ENCODE measurements at regions not wholly inside any gene's neighbourhood (a gene's known extent, or its start where the extent isn't known, plus 50 kb on each side); places are given as distances from the start of the nearest gene placed in this dataset.

- Histone ChIP-seq H4K20me1 (ENCODE audit: control insufficient read depth, extremely low read depth, insufficient read depth, low read length) (no peaks in the 10 kb centered on the region), H3K9me3 (ENCODE audit: control insufficient read depth, low read depth, low read length) (no peaks in the 10 kb centered on the region), H3K4me2 (ENCODE audit: control insufficient read depth, extremely low read depth, insufficient read depth, low read depth, low read length) (no peak overlapping the region), H2AFZ (ENCODE audit: control insufficient read depth, low read length) (no peak overlapping the region), H3K4me3 (ENCODE audit: control insufficient read depth in 2 of 3, extremely low read depth in 1 of 3, insufficient read depth in 2 of 3, low read depth in 1 of 3, low read length in 3 of 3) (no peak overlapping the region), H3K27ac (ENCODE audit: control insufficient read depth, insufficient read depth, low read length) (no peak overlapping the region), H3K4me1 (ENCODE audit: control insufficient read depth, extremely low read depth, insufficient read depth, low read length) (no peaks in the 10 kb centered on the region), H3K36me3 (ENCODE audit: control insufficient read depth in 2 of 2, extremely low read depth in 1 of 2, insufficient read depth in 2 of 2, low read length in 2 of 2) (no peaks in the 10 kb centered on the region), H3K79me2 (ENCODE audit: control insufficient read depth, insufficient read depth, low read length) (no peaks in the 10 kb centered on the region), H3K9ac (ENCODE audit: control insufficient read depth, extremely low read depth, insufficient read depth, low read length) (no peak overlapping the region), H3K9me1 (ENCODE audit: control insufficient read depth, extremely low read depth, insufficient read depth, low read length) (no peaks in the 10 kb centered on the region), H3K27me3 (ENCODE audit: control insufficient read depth, extremely low read depth, insufficient read depth, low read length) (no peaks in the 10 kb centered on the region)
- dilution Hi-C loops (cut with MboI; ENCODE audit: extremely low pct_ligation_motif_present, low sequenced_read_pairs), result no loop called here
- no peak for FAIRE-seq
- no peak for DNase-seq (ENCODE audit: low read depth, low spot score)
- TF ChIP-seq EZH2 (IDR thresholded peaks at IDR 0.05; ENCODE audit: low read length) (no peak), CTCF (optimal IDR thresholded peaks at IDR 0.05 in 1 of 3, IDR thresholded peaks at IDR 0.05 in 1 of 3, conservative IDR thresholded peaks at IDR 0.05 in 1 of 3; ENCODE audit: extremely low read depth in 1 of 3, insufficient read depth in 2 of 3, low read length in 3 of 3) (no peak)
Observed at GRCh38 chr9:107685376-107685775, 195.8 kb upstream of the KLF4 start.

- FAIRE-seq (no peak), DNase-seq (ENCODE audit: low read depth, low spot score) (no peak)
- H4K20me1 ChIP-seq (ENCODE audit: control insufficient read depth, extremely low read depth, insufficient read depth, low read length), result no peaks in the 10 kb centered on the region
- no peak overlapping the region for H3K27ac ChIP-seq (ENCODE audit: control insufficient read depth, insufficient read depth, low read length)
- no peaks in the 10 kb centered on the region for H3K4me1 ChIP-seq (ENCODE audit: control insufficient read depth, extremely low read depth, insufficient read depth, low read length)
- no peak for TF ChIP-seq CTCF (optimal IDR thresholded peaks at IDR 0.05 in 1 of 3, IDR thresholded peaks at IDR 0.05 in 1 of 3, conservative IDR thresholded peaks at IDR 0.05 in 1 of 3; ENCODE audit: extremely low read depth in 1 of 3, insufficient read depth in 2 of 3, low read length in 3 of 3)
- TF ChIP-seq EZH2 (IDR thresholded peaks at IDR 0.05; ENCODE audit: low read length), result no peak
- H2AFZ ChIP-seq (ENCODE audit: control insufficient read depth, low read length), result no peak overlapping the region
- no peaks in the 10 kb centered on the region for H3K9me3 ChIP-seq (ENCODE audit: control insufficient read depth, low read depth, low read length)
- H3K4me2 ChIP-seq (ENCODE audit: control insufficient read depth, extremely low read depth, insufficient read depth, low read depth, low read length), result no peak overlapping the region
- dilution Hi-C loops (cut with MboI; ENCODE audit: extremely low pct_ligation_motif_present, low sequenced_read_pairs), result no loop called here
- no peaks in the 10 kb centered on the region for H3K79me2 ChIP-seq (ENCODE audit: control insufficient read depth, insufficient read depth, low read length)
- no peaks in the 10 kb centered on the region for H3K36me3 ChIP-seq (ENCODE audit: control insufficient read depth in 2 of 2, extremely low read depth in 1 of 2, insufficient read depth in 2 of 2, low read length in 2 of 2)
- H3K9me1 ChIP-seq (ENCODE audit: control insufficient read depth, extremely low read depth, insufficient read depth, low read length), result no peaks in the 10 kb centered on the region
- H3K9ac ChIP-seq (ENCODE audit: control insufficient read depth, extremely low read depth, insufficient read depth, low read length), result no peak overlapping the region
- H3K4me3 ChIP-seq (ENCODE audit: control insufficient read depth in 2 of 3, extremely low read depth in 1 of 3, insufficient read depth in 2 of 3, low read depth in 1 of 3, low read length in 3 of 3), result no peak overlapping the region
- no peaks in the 10 kb centered on the region for H3K27me3 ChIP-seq (ENCODE audit: control insufficient read depth, extremely low read depth, insufficient read depth, low read length)
Observed at GRCh38 chr9:107684224-107684623, 194.7 kb upstream of the KLF4 start.

All from keratinocyte (primary cell).